Coronary artery (tissue), 2 donors: ENCODE measurements at regions not wholly inside any gene's neighbourhood (a gene's known extent, or its start where the extent isn't known, plus 50 kb on each side); places are given as distances from the start of the nearest gene placed in this dataset.

Experiments
- DNase-seq: peaks from one replicate; pipeline ENCODE4 v3.0.0-alpha.2; 2017; ENCODE audit warnings: low spot score
- H3K27ac ChIP-seq, 2 donors: fragments of 200-600 bp; sonication (generic); one replicate each; pipeline ENCODE4 v1.5.1; 2016 to 2019
- H3K4me3 ChIP-seq: fragments of 200-600 bp; sonication (generic); 2 replicates; pipeline ENCODE4 v1.5.1; 2016; ENCODE audit warnings: mild to moderate bottlenecking, moderate library complexity
- CTCF ChIP-seq: fragments of 200-600 bp; sonication (generic); IDR thresholded peaks from one replicate; pipeline ENCODE4 v1.5.1; 2019; ENCODE audit warnings: antibody characterized with exemption

GRCh38 chr3:55226696-55227095 is 260.4 kb downstream of the WNT5A start:
- H3K4me3 ChIP-seq = no peak overlapping the region
- no peak for TF ChIP-seq CTCF
- H3K27ac ChIP-seq = no peak overlapping the region
- no peak for DNase-seq

- TF ChIP-seq CTCF = no peak
- Histone ChIP-seq H3K4me3 (no peak overlapping the region), H3K27ac (no peak overlapping the region)
- DNase-seq = no peak
These were observed 268.5 kb downstream of the WNT5A start for GRCh38 chr3:55218577-55218976.

GRCh38 chr3:55207744-55208143 is 279.4 kb downstream of the WNT5A start:
- Histone ChIP-seq H3K4me3 (no peak overlapping the region), H3K27ac (no peak overlapping the region)
- no peak for DNase-seq
- TF ChIP-seq CTCF = no peak

GRCh38 chr3:55205990-55206389 is 278.1 kb upstream of the LRTM1 start:
- Histone ChIP-seq H3K4me3 (no peak overlapping the region), H3K27ac (no peak overlapping the region)
- no peak for TF ChIP-seq CTCF
- DNase-seq = no peak

GRCh38 chr3:55204417-55204816 is 276.6 kb upstream of the LRTM1 start:
- no peak for TF ChIP-seq CTCF
- Histone ChIP-seq H3K27ac (no peak overlapping the region), H3K4me3 (no peak overlapping the region)
- DNase-seq = no peak

- Histone ChIP-seq H3K27ac (no peak overlapping the region), H3K4me3 (no peak overlapping the region)
- TF ChIP-seq CTCF = no peak
- DNase-seq = no peak
These were observed 275.7 kb upstream of the LRTM1 start for GRCh38 chr3:55203546-55203945.

GRCh38 chr3:55203006-55203405 is 275.1 kb upstream of the LRTM1 start:
- no peak overlapping the region for H3K4me3 ChIP-seq
- H3K27ac ChIP-seq = no peak overlapping the region
- TF ChIP-seq CTCF = no peak
- no peak for DNase-seq
